ENCODE measurements at regions not wholly inside any gene's neighbourhood (a gene's known extent, or its start where the extent isn't known, plus 50 kb on each side); places are given as distances from the start of the nearest gene placed in this dataset.

DNA sequence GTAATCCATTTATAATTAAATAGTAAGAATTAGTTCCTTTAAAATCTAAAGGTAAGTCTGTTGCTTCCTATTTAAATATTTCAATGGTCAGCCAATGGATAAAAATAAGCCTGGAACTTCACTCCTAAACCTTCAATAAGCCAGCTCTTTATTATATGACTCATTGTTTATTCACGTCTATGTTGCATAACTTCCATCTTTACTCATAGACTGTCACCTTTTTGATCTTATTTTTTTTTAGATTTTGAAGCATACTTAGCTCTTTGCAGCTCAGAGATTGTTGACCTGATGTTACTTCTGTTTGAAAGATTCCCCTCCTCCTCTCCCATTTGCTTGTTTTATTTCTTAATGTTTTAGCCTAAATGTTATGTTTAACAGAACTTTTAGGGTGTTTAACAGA lies 1571.2 kb upstream of the RAG2 start:
- Histone ChIP-seq H3K27ac (ENCODE audit: low read depth, low read length) (no peak overlapping the region), H3K27me3 (ENCODE audit: control insufficient read depth, insufficient read depth, low read length) (no peaks in the 10 kb centered on the region), H3K9me3 (ENCODE audit: control insufficient read depth, insufficient read depth, low read length) (no peaks in the 10 kb centered on the region), H3K4me3 (ENCODE audit: low read depth, low read length) (no peak overlapping the region)
- DNase-seq (ENCODE audit: low read depth, low spot score): no peak
- TF ChIP-seq CTCF (IDR thresholded peaks at IDR 0.05; ENCODE audit: low read depth, low read length): no peak
- ChIA-PET POLR2A (no interaction called here), CTCF (interaction anchor here (1.0 kb wide), 1 partner anchor 623 kb away, joined by 4 read pairs; no protein-coding TSS in a partner anchor)

DNA sequence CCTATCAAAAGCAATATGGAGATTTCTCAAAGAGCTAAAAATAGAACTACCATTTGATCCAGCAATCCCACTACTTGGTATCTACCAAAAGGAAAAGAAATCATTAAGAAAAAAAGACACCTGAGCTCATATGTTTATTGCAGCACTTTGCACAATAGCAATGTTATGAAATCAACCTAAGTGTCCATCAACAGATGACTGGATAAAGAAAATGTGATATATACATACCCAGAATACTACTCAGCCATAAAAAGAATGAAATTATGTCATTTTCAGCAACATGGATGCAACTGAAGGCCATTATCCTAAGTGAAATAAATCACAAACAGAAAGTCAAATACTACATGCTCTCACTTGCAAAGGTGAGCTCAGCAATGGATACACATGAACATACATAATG lies 1565.5 kb upstream of the RAG2 start:
- Histone ChIP-seq H3K4me3 (ENCODE audit: low read depth, low read length) (no peak overlapping the region), H3K27ac (ENCODE audit: low read depth, low read length) (no peak overlapping the region), H3K9me3 (ENCODE audit: control insufficient read depth, insufficient read depth, low read length) (no peaks in the 10 kb centered on the region), H3K27me3 (ENCODE audit: control insufficient read depth, insufficient read depth, low read length) (no peaks in the 10 kb centered on the region)
- ChIA-PET CTCF (no interaction called here), POLR2A (no interaction called here)
- DNase-seq (ENCODE audit: low read depth, low spot score): no peak
- no peak for TF ChIP-seq CTCF (IDR thresholded peaks at IDR 0.05; ENCODE audit: low read depth, low read length)

GRCh38 chr11:38160433-38160832 lies 1562.4 kb upstream of the RAG2 start:
- H3K27me3 ChIP-seq (ENCODE audit: control insufficient read depth, insufficient read depth, low read length): no peaks in the 10 kb centered on the region
- POLR2A ChIA-PET: no interaction called here
- no peak overlapping the region for H3K27ac ChIP-seq (ENCODE audit: low read depth, low read length)
- no peak for DNase-seq (ENCODE audit: low read depth, low spot score)
- CTCF ChIA-PET: no interaction called here
- TF ChIP-seq CTCF (IDR thresholded peaks at IDR 0.05; ENCODE audit: low read depth, low read length): no peak
- no peak overlapping the region for H3K4me3 ChIP-seq (ENCODE audit: low read depth, low read length)
- H3K9me3 ChIP-seq (ENCODE audit: control insufficient read depth, insufficient read depth, low read length): no peaks in the 10 kb centered on the region

DNA sequence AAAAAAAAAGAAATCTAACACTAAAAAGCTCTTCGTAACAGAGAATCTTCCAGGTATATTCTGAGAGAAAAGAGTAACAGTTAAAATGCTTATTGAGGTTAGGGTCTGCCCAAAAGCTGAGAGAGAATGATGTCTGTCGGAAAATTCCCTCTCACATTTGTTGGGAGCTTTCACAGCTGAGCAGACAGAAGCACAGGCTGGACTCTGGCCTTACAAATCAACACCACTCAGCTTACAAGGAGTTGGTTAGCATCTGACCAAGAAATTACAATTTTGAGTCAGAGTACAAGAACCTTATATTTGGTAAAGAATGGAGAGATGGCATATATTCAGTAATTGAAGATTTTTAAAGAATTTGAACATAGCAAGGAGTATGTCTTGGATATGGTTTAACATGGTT lies 1561.0 kb upstream of the RAG2 start:
- H3K27ac ChIP-seq (ENCODE audit: low read depth, low read length): no peak overlapping the region
- TF ChIP-seq CTCF (IDR thresholded peaks at IDR 0.05; ENCODE audit: low read depth, low read length): no peak
- ChIA-PET POLR2A (no interaction called here), CTCF (no interaction called here)
- H3K4me3 ChIP-seq (ENCODE audit: low read depth, low read length): no peak overlapping the region
- no peak for DNase-seq (ENCODE audit: low read depth, low spot score)
- H3K9me3 ChIP-seq (ENCODE audit: control insufficient read depth, insufficient read depth, low read length): no peaks in the 10 kb centered on the region
- H3K27me3 ChIP-seq (ENCODE audit: control insufficient read depth, insufficient read depth, low read length): no peaks in the 10 kb centered on the region

DNA sequence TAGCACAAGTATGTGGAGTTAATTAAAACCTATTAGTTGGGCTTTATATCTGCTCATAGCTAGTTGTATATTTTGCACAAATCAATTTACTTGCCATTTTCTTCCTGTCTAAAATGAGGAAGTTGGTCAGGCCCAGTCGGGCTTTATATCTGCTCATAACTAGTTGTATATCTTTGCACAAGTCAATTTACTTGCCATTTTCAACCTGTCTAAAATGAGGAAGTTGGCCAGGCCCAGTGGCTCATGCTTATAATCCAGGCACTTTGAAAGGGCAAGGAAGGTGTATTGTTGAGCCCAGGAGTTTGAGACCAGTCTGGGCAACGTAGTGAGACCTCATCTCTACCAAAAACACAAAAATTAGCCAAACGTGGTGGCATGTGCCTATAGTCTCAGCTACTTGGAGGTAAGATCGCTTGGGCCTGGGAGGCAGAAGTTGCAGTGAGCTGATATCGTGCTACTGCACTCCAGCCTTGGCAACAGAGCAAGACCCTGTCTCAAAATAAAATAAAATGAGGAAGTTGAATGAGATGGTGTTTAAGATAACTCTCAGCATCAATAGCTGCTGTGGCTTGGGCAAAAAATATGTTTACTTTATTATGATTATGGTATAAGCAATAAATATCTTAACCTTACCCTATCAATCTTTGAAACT lies 1558.6 kb upstream of the RAG2 start:
- Histone ChIP-seq H3K9me3 (ENCODE audit: control insufficient read depth, insufficient read depth, low read length) (no peaks in the 10 kb centered on the region), H3K4me3 (ENCODE audit: low read depth, low read length) (no peak overlapping the region), H3K27me3 (ENCODE audit: control insufficient read depth, insufficient read depth, low read length) (no peaks in the 10 kb centered on the region), H3K27ac (ENCODE audit: low read depth, low read length) (no peak overlapping the region)
- ChIA-PET POLR2A (no interaction called here), CTCF (interaction anchor here (0.6 kb wide), 1 partner anchor 1212 kb away, joined by 3 read pairs; no protein-coding TSS in a partner anchor)
- no peak for TF ChIP-seq CTCF (IDR thresholded peaks at IDR 0.05; ENCODE audit: low read depth, low read length)
- no peak for DNase-seq (ENCODE audit: low read depth, low spot score)
